GM21723 (cell line): ENCODE measurements at regions not wholly inside any gene's neighbourhood (a gene's known extent, or its start where the extent isn't known, plus 50 kb on each side); places are given as distances from the start of the nearest gene placed in this dataset.

ENCODE experiments used
- ATAC-seq: cut with Tn5 transposase; IDR thresholded peaks from one replicate; pipeline ENCODE4 v1.9.1; 2021; ENCODE audit warnings: mild to moderate bottlenecking, moderate library complexity; ENCODE audit not compliant: unreplicated experiment

DNA sequence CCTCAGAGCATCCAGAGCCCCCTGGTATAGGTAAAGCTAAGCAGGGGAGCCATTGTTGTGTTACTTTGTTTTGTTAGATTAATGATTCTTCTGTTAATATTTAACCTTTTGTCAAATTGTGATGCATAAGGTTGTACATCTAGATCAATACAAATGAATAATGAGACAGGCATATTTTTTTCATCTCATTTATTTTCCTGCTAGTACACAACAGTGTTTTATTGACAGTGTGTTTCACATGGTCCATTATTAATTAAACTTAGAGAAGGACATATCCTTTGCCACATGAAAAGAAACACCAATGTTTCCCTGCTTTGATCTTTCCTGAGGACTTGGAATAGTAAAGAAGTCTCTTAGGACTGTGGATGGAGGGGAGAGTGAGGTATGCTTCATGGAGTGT lies 543.6 kb upstream of the CFAP20DC start:
- ATAC-seq: no peak

DNA sequence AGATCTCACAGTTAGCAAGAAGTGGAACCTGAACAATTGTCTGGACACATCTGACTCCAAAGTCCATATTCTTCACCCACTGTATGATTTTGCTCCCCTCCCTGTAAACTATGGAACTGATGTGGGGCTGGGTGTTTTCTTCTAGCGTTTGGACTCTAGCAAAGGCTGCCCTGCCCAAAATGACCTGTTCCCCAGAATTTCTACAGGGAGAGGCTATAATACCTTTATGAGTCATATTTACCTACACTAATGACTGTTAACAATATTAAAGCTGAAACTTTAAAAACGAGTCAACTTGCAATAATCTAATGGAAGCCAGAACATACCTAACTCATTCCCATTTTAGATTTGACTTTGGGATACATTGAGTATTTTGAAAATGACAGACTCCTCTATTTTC lies 531.2 kb upstream of the CFAP20DC start:
- ATAC-seq: no peak

DNA sequence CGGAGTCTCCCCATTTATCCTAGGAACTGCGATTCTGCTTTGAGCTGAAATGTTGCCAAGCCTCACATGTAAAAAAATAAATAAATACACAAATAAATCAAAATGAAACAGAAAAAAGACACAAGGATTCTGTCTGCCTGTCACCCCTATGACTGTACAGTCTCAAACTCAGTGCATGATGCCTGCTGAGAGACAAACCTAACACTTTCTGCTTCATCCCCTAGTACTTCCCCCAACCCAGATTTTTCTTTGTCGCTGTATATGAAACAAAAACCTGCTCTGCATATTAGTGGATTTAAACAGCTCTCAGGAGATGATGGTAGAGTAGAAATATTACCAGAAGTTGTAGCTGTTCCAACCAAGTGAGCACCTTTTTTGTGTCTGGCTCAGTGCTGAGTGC lies 530.7 kb upstream of the CFAP20DC start:
- ATAC-seq: no peak

DNA sequence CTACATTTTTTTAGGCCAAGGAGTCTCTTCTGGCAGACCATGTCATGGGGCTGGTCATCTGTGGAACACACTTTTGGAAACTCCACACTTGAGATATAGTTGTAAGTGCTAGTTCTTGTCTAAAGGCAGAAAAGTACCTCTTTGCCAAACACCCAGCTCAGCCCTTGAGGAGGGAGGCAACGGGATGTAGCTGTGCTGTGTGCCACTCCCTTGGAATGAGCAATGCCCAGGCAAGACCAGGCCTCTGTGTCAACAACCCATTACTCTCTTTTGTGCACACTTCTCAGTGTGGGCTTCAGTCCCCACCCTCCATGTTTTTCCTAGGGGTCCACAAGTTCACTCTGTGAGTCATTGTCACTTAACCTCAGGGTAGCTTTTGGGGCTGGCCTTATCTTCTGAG lies 528.3 kb upstream of the CFAP20DC start:
- no peak for ATAC-seq

DNA sequence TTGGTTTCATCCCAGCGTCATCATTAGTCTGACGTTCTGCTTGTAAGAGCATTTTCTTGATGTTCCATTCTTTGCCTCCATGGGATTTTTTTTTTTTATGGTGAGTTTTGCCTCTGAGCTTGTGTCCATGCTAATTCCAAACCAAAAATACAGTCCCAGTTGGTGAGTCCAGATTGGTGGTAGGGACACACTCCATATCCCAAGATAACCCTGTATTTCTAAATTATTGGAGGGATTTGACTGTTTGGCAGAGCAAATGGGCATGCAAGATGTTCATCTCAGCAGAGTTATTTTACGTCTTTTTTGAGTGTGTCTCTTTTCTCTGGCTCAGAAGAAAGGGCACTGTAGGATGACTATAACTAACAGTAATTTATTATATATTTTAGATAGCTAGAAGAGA lies 526.8 kb upstream of the CFAP20DC start:
- ATAC-seq: no peak

DNA sequence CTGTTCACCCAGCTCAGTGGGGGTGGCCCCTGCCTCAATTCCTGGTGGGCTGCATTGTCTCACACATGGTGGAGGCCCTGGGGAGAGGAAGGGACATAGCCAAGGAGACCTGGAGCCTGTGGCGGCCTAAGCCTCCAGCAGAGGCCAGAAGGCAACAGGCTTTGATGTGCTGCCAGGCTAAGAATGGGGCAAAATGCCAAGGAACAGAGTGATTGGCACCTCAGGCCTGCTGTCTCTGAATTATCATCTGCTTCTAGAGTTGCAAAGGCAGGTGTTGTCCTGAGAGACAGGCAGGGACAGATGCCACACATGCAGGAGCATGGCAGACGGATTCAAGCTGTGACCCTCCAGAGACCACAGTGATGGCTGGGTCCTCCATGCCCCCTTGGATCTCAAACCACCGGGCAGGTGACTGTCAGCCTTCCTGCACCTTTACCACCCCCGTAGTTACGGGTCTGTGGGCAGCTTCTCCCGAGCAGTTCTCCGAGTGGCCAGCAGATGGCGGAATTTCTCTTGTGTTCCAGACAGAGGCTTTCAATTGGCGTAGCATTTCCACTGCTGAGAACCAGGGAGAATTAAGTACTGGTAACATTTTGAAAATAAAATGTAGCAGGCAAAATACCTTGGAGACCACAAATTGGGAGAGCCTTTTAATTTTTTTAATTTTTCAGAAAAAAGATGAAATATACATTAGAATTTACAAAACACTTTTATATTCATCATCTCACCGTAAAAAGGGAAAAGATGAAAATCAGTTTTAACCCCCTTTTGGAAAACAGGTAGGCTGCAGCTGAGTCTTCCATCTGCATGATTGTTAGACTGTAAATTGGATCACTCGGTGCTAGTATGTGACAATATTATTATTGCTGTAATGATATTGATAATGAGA lies 525.5 kb upstream of the CFAP20DC start:
- ATAC-seq: peak; percentile 85

DNA sequence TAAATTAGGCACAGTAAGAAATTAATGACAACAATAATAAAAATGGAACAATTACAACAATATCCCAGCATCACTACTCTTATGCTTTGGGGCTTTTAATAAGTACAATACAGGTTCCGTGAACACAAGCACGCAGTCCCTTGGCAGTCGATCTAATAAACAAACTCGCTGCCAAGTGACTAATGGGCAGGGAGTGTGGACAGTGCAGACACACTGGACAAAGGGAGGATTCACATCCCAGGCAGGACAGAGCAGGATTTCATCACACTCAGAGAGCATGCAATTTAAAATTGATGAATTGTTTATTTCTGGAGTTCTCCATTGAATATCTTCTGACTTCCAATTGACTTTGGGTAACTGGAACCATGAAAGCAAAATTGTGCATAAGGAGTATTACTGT lies 524.1 kb upstream of the CFAP20DC start:
- ATAC-seq: no peak

DNA sequence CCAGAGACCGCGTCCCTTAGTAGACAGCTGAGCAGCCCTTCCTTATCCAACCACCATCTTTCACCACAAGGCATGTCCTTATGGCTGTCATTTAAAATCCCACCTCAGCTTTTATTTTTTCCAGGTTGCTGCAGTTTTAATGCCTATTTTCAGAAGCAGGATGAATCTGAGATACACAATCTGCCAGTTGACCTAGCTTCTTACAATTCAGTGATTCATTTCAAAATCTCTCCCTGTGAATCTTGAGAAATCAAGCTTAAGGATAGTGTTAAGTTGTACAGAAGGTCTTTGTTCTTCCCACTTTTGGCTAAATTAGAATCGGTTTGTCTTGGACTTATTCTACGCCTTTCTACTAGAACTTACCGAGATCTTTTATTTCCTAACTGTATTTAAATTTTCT lies 522.3 kb upstream of the CFAP20DC start:
- no peak for ATAC-seq

DNA sequence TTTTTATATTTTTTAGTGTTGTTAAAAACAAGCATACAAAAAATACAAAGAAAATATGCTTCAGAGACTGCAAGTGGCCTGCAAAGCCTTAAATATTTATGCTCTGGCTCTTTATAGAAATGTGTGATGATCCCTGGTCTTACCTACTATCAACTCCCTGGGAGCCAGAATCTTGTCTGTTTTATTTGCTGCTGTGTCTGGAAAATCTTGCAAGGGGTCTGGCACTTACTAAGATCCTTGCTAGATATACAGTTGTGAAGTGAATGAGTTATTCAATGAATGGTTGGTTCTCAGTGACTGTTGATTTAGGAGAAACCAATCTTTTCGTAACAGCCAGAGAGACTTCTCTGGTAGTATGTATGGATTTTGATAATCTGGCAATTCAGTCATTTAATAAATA lies 521.0 kb upstream of the CFAP20DC start:
- no peak for ATAC-seq

DNA sequence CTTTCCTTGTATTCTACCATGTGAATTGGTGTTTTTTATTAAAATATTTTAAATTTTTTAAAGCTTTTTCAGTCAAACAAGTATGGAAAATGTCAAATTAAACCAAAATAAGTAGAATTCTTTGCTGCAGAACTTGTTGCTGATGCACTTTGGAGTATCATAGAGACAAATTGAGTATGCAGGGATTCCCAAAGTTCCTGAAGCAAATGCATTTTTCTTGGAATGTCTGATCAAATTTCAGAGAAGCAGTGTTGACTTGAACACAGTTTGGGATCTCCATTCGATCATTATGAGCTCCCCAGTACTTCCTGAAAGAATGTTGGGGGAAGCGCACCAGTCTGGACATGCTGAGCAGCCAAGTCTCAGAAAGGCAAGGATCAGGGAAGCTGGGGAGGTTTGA lies 517.8 kb upstream of the CFAP20DC start:
- no peak for ATAC-seq

DNA sequence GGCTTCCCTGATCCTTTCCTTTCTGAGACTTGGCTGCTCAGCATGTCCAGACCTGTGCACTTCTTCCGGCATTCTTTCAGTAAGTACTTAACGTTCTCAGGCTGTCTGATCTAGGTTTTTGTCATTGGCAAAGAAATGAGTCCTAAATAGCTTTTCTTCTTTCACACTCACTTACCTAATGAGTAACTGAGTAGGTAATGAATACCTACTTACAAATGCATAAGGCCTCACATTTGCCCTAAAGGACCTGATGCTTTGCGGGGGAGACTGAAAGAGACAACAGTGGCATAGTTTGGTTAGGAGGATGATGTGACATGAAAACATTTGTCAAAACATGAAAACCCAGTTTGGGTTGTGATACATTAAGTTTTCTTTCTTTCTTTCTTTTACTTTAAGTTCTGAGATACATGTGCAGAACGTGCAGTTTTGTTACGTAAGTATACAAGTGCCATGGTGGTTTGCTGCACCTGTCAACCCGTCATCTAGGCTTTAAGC lies 516.7 kb upstream of the CFAP20DC start:
- peak; percentile 100 for ATAC-seq

DNA sequence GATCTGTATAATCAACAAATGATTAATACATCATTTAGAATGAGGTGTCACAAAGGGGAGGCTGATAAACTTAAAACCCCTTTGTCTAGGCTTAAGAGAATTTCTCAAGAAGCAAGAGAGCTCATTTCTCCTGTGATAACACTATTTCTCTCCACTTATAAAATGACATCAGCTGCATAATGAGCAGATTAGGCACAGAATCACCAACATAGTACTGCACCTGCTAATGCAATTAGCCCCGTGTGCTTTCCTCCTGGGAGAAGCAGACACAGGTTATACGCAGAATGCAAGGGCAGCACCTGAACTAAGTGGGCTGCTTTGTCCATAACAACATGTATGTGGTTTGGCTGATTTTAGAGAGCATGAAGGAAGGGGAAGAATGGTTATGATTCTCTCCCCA lies 515.3 kb upstream of the CFAP20DC start:
- no peak for ATAC-seq

DNA sequence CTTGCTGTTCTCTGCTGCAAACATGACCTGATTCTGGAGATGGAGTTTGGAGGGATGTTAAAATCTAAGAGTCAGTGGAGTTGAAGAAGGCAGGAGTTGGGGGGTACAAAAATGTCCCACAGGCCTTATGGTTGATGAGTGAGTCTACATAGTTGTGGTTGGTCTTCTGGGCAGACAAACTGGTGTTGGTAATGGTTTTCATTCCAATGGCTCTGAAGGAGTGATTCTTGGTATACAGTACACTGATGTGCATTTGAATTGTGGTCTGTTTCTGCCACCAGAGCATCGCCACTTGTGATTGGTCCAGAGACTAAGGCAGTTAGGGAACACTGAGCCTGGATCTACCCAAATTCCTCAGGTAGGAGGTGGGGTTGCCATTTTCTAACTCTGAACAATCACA lies 514.1 kb upstream of the CFAP20DC start:
- ATAC-seq: no peak

DNA sequence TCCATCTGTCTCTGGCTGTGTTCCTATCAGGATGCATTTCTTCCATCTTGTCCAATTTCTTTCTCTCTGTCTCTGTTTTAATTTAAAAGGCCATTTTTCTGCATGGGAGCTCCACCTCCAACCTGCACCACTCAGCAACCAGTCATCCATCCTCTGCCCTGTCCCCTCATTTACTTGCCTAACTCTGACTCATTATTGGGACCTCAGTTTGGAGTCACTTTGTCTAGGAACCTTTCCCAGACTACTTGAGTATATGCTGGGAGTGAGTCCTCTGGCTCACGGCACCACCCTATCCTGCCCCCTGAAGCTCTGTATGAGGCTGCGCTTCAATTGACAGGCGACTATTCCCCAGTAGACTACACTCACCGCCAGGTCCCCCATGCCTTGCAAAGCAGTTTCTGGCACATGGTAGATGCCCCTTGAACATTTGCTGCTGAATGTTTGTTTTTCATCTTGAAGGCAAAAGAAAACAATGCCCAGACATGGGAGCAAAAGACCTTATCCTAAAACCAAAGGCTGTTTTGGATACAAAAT lies 513.3 kb upstream of the CFAP20DC start:
- ATAC-seq: no peak

DNA sequence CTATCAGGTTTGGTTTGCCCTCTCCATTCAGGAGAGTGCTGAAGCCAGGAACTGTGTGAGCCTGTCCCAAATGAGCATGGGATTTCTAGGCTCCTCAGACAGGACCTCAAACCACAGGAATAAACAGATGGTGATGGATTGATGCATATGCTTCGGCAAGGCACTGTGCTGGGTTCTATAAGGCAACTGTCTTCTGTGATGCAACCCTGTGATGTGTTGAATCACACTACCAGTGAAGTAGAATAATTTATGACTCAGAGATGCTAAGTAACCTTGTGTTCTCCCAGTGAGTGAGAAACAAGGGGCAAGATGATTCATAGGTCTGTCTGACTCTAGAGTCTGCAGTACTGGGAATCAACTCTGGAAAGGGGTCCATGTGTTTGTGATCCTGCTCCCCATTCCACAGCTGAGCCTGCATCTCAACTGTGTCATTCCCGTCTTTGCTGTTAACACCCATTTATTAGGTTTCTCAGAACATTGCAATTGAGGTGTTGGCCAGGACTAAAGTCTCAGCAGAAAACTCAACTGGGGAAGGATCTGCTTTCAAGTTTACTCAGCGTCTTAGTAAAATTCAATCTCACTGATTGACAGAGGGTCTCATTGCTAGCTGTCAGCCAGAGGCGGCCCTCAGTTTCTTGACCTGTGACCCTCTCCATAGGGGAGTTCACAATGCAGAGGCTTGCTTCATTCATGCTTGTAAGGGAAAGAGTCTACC lies 510.1 kb upstream of the CFAP20DC start:
- ATAC-seq: no peak

DNA sequence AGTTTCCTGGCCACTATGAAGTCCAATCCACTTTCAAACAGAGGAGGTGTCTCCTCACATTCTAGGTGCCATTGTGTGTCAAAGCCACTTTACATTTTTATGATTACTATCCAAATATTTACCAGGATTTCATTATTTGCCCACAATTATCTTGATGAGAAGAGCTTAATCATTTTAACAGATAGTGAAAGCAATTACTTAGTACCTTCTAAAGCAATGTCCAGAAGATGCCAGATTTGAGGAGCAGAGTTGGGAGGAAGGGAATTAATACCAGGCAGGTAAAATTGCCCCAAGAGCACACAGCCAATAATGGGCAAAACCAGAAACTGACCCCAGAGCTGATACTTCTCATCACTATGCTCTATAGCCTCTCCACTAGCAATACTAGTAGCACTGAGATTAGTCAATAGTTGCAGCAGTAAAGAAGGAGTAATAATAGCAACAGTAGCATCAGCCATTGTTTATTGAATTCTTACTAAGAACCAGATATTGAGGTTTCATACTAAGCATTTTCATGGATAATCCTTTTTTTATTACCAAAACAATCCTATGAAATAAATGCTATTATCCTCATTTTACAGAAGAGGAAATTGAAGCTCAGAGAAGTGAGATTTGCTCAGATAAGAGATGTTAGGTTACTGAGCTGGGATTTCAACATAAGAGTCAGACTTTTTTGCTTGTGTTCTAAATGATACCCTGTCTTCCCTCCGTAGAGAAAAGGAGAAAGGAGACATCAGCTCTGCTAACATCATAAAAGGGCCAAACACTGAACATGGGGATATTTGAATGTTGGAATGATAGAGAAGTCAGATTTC lies 509.3 kb upstream of the CFAP20DC start:
- ATAC-seq: no peak

DNA sequence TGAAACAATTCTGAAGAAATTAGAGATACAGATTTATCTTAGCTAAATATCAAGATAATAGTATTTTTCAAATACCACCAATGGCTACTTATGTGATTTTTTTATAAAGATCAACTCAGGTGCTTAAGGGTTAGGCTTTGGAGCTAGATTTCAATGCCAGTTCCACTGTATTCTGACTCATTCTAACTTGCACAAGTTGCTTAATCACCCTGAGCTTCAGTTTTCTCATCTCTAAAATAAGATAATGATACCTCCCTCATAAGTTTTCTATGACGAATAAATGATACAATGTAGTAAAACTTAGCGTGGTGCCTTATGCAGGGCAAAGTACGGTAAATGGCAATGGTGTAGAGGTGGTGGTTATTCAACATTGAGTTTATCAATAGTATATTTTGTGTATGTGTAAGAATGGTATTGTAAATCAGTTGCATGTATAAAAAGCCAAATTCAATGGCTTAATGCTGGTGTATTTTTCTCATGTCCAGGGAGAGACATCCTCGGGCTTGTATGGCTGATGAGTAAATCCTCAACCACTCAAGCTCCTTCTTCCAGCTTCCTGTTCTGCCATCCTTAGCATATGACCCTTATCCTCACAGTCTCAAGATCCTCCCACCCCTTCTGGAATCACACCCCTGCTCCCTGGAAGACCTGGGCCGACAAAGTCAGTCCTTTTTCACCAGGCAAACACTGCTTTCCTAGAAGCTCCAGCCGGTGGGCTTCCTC lies 505.9 kb upstream of the CFAP20DC start:
- ATAC-seq: no peak

DNA sequence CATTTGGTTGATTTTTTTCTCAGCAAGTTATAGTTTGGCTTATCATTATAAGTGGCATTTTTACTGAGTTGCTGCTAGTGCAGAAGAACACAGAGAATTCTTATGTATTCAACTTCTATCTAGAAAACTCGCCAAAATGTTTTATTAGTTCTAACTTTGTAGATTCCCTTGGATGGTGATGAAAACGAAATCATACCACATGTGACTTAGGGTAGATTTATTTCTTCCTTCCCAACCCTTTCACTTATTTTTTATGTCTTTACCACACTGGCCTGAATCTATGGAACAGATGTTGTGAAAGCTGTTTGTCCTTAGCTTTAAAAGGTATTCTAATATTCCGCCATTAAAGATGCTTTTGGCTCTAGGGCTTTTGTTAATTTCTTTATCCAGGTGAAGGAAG lies 503.3 kb upstream of the CFAP20DC start:
- ATAC-seq: no peak

DNA sequence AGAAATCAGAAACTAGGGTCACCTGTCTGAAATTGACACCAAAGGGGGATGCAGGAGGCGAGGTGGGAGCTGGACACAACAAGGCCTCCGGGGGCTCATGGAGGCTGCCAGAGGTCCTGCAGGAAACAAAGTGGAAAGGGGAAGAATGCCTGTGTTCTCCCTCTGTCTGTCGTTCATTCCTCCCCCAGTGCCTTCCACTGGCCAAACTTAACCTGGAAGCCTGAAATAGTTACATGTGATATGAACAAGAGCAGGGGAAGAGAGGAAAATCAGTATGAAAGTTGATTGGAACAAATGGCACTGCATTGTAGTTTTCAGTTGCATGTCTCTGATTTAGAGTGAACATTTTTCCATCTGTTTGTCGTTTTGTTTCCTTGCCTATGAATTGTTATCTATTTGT lies 502.0 kb upstream of the CFAP20DC start:
- ATAC-seq: no peak

DNA sequence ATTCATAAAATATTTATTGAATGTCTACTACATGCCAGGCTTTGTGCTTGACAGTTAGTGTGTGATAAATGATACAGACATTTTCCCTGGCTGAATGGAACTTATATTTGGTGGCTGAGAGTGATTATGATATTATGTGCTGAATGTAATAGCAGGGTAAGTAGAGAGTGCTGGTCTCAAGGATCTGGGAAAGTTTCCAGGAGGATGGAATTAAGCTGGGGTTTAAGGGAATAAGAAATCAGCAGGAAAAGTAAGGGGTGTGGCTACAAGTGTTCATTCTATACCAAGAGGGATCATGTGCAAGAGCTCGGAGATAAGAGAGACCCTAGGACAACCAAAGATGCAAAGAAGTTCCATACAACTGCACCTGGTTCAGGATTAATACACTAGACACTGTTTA lies 500.1 kb upstream of the CFAP20DC start:
- ATAC-seq: no peak
